ENCODE measurements at regions not wholly inside any gene's neighbourhood (a gene's known extent, or its start where the extent isn't known, plus 50 kb on each side); places are given as distances from the start of the nearest gene placed in this dataset.

DNA sequence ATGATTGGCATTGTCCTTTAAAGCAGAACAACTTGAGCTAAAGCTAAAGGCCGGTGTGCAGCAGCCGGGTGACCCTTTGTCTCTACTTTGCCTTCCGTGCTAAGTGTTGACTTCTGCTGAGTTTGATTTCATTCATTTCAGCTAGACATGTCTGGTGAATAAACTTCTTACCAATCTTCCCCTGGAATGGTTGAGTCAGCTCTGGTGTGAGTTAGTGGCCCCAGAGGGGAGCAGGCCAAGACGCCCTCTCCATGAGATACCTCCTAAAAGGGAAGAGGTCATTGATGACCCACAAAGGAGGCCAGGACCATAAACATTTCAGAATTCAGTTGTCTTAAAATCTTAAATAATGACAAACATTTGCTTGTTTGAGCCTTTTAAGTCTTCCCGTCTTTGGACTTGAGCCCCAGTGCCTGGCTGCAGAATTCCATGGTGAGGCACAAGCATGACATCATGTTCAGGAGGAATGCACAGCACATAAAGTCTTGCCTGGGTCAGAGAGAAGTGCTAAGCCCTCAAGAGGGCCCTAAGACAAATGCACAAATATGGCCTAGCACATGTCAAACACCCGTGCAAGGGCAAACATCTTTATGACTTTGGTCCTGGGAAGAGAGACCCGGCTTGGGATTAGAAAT lies 96.3 kb upstream of the NEDD9 start:
- Mint-ChIP-seq H3K4me1 (ENCODE audit: low read depth) (peaks cover 76% of the 10 kb centered on the region), H3K36me3 (ENCODE audit: low read depth) (peaks cover 69% of the 10 kb centered on the region), H3K4me3 (ENCODE audit: low read depth) (no peak overlapping the region), H3K27me3 (ENCODE audit: low read depth) (no peaks in the 10 kb centered on the region), H3K27ac (peak overlapping the region; percentile 48), H3K9me3 (no peaks in the 10 kb centered on the region)
- intact Hi-C loops (cut with micrococcal nuclease) = no loop called here
- no peak for DNase-seq (ENCODE audit: low spot score)

DNA sequence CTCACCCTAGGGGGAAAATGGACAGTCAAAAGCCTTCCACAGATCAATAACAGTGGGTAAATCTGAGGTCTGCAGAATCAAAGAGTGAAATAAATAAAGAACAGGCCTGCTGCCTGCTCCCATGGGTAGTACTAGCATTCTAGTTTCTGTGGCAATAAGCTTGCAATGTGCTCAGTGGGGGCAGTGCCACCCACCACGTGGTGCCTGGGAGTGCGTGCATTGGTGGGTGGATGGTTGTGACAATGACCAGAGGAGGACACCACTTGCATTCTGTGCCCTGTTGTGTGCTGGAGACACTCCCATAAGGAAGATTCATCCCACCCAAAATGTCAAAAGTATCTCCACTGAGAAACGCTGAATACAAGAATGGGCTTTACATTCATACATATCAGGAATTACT lies 95.5 kb upstream of the NEDD9 start:
- Mint-ChIP-seq H3K27ac (peak overlapping the region; percentile 39), H3K4me1 (ENCODE audit: low read depth) (peaks cover 78% of the 10 kb centered on the region), H3K9me3 (no peaks in the 10 kb centered on the region), H3K27me3 (ENCODE audit: low read depth) (no peaks in the 10 kb centered on the region), H3K4me3 (ENCODE audit: low read depth) (no peak overlapping the region), H3K36me3 (ENCODE audit: low read depth) (peaks cover 63% of the 10 kb centered on the region)
- no peak for DNase-seq (ENCODE audit: low spot score)
- intact Hi-C loops (cut with micrococcal nuclease) = no loop called here

DNA sequence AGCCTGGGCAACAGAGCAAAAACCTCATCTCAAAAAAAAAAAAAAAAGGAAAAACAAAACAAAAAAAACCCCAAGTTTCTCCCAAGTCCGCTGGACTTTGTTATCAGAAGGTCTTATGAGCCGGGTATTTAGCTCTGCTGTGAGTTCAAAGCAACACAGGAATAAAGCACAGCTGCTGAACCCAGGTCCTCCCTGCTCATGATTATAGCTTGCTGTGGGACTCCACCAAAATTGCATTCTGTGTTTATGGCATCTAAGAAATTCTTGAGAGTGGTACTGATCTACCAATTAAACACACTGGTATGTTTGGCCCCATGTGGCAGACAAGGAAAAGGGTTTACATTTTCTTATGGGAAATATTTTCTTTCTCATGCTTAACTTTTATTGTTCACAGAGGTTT lies 93.6 kb upstream of the NEDD9 start:
- Mint-ChIP-seq H3K27me3 (ENCODE audit: low read depth) (no peaks in the 10 kb centered on the region), H3K9me3 (no peaks in the 10 kb centered on the region), H3K4me3 (ENCODE audit: low read depth) (no peak overlapping the region), H3K4me1 (ENCODE audit: low read depth) (peaks cover 74% of the 10 kb centered on the region), H3K36me3 (ENCODE audit: low read depth) (peaks cover 59% of the 10 kb centered on the region), H3K27ac (no peak overlapping the region)
- intact Hi-C loops (cut with micrococcal nuclease) = no loop called here
- no peak for DNase-seq (ENCODE audit: low spot score)

DNA sequence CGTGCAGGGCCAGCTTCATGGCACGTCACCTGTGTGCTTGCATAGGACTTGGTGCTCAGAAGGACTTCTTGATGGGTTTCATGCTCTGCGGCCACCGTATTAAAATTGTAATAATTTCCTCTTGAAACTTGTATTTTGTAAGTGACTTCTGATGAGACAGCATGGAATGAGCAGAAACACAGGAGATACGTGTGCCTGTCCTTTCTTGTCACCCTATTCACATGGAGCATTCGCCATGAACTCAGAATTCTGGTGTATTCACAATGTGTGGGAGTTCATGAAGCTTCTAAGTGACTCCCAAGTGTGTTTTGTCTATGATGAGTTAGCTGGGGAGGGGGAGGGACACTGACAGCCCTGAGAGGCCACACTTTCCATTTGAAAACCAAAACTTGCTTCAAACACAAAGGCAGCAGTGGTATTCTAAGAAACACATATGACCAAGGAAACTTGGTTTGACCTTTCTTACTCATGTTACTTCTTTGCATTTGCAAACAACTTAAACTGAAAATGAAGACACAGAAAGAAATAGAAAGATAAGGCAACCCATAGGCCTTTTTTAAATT lies 92.1 kb upstream of the NEDD9 start:
- Mint-ChIP-seq H3K4me3 (ENCODE audit: low read depth) (peak overlapping the region; percentile 40), H3K36me3 (ENCODE audit: low read depth) (peaks cover 63% of the 10 kb centered on the region)
- intact Hi-C loops (cut with micrococcal nuclease) = loop anchor here (1.0 to 5.0 kb wide), 13 partner anchors 18 to 232 kb away; partner anchors contain the start of genes NEDD9 and SMIM13

DNA sequence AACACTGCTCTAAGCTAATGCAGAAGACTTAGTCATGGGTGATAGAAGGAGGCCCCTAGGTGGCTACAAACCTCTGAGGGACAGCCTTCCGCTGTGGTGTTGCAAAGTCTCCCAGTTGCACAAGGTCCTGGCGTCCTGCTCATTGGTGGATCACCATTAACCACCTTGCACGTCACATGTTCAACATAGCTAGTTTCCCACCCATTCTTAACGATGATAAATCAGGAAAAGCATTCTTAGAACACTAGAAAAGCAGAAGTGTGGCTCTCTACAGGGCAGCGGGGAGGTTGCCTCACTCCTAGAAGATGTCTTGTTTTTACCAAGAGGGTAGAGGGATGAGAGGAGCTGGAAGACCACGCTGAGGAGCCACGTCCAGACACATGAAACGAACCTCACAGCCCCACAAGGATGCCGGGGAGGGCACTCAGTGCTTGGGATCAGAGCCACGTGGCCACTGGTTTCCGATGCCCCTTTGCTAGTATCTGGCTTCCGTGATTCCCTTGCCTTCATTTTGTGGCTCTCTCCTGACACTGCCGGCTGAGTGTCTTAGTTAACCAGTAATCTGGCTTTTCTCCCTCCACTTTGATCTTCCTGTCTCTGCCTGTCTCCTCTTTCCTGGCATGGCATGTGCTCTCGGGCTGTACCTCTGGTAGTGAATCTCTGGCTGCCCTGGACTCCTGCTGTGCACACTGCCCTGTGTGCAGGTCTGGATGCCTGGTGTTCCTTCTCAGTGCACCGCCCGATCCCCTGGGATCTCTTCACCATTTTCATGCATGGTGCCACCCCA lies 91.4 kb upstream of the NEDD9 start:
- Mint-ChIP-seq H3K27me3 (ENCODE audit: low read depth) (no peaks in the 10 kb centered on the region), H3K27ac (peak overlapping the region; percentile 89), H3K36me3 (ENCODE audit: low read depth) (peaks cover 64% of the 10 kb centered on the region), H3K9me3 (no peaks in the 10 kb centered on the region), H3K4me1 (ENCODE audit: low read depth) (peaks cover 68% of the 10 kb centered on the region), H3K4me3 (ENCODE audit: low read depth) (peak overlapping the region; percentile 40)
- DNase-seq (ENCODE audit: low spot score) = no peak
- intact Hi-C loops (cut with micrococcal nuclease) = loop anchor here (1.0 to 5.0 kb wide), 13 partner anchors 18 to 232 kb away; partner anchors contain the start of genes NEDD9 and SMIM13

More for the DNA sequence above, 92.1 kb upstream of the NEDD9 start:
- H3K4me1 Mint-ChIP-seq (ENCODE audit: low read depth) = peaks cover 69% of the 10 kb centered on the region
- H3K9me3 Mint-ChIP-seq = no peaks in the 10 kb centered on the region
- no peaks in the 10 kb centered on the region for H3K27me3 Mint-ChIP-seq (ENCODE audit: low read depth)
- DNase-seq (ENCODE audit: low spot score) = peak; percentile 31
- H3K27ac Mint-ChIP-seq = peak overlapping the region; percentile 89

DNA sequence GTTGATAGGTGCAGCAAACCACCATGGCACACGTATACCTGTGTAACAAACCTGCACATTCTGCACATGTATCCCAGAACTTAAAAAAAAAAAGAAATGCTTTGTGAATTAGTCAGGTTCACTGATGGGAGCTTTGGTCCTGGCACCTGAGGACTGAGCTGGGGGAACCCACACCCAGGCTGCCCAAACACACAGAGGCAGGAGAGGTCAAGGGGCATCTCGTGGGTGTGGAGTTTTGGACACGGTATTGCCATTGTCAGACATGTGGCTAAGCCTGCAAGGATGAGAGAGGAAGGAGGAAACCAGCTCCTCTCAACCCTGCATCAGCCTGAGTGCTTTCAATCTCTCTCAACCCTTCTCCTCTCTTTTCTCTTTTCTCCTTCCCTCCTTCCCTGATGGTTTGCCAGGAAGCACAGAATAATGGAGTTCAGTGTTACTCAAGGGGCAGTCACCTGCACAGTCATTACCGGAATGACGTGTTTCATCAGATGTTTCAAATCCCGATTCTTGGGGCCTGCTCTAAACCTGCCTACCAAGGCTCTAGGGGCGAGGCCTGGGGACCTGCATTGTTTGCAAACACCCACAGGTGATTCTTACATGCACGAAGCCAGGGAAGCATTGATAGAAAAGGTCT lies 89.9 kb upstream of the NEDD9 start:
- Mint-ChIP-seq H3K4me1 (ENCODE audit: low read depth) (peaks cover 67% of the 10 kb centered on the region), H3K27me3 (ENCODE audit: low read depth) (no peaks in the 10 kb centered on the region), H3K27ac (peak overlapping the region; percentile 17), H3K9me3 (no peaks in the 10 kb centered on the region), H3K36me3 (ENCODE audit: low read depth) (peaks cover 64% of the 10 kb centered on the region), H3K4me3 (ENCODE audit: low read depth) (no peak overlapping the region)
- intact Hi-C loops (cut with micrococcal nuclease) = loop anchor here (5.0 kb wide), 3 partner anchors 45 to 230 kb away; partner anchors contain the start of gene SMIM13
- DNase-seq (ENCODE audit: low spot score) = no peak

DNA sequence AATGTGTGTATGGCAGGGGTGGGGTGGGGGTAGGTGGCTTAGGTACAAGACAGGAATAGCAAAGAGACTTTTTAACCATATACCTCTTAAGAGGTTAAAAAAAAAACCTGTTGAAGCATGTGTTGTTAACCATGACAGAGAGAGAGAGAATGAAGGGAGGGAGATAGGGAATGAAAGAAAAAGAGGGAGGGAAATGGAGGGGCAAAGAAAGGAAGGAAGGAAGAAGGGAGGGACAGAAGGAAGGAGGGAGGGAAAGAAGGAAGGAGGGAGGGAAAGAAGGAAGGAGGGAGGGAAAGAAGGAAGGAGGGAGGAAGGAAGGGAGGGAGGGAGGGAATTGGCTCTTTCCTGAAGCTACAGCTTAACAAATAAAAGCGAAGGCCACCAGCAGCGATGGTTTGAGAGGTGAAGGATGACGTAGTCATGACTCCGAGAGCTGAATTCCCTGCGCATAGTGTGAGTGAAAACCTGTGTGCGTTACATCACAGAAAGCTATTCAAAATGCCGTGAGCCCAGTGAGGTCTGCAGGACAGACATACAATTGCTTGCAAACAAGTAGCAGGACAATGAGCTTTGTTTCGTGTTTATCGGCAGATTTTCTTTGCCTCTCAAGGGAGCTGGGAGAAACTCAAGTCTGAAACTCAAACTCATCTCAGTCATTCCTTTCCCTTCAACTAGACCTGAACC lies 88.6 kb upstream of the NEDD9 start:
- H3K27ac Mint-ChIP-seq = peak overlapping the region; percentile 51
- intact Hi-C loops (cut with micrococcal nuclease) = loop anchor here (5.0 kb wide), 3 partner anchors 44 to 229 kb away; partner anchors contain the start of gene SMIM13
- H3K27me3 Mint-ChIP-seq (ENCODE audit: low read depth) = no peaks in the 10 kb centered on the region
- no peak overlapping the region for H3K4me3 Mint-ChIP-seq (ENCODE audit: low read depth)
- H3K9me3 Mint-ChIP-seq = no peaks in the 10 kb centered on the region
- no peak for DNase-seq (ENCODE audit: low spot score)
- H3K4me1 Mint-ChIP-seq (ENCODE audit: low read depth) = peaks cover 63% of the 10 kb centered on the region
- peaks cover 66% of the 10 kb centered on the region for H3K36me3 Mint-ChIP-seq (ENCODE audit: low read depth)

DNA sequence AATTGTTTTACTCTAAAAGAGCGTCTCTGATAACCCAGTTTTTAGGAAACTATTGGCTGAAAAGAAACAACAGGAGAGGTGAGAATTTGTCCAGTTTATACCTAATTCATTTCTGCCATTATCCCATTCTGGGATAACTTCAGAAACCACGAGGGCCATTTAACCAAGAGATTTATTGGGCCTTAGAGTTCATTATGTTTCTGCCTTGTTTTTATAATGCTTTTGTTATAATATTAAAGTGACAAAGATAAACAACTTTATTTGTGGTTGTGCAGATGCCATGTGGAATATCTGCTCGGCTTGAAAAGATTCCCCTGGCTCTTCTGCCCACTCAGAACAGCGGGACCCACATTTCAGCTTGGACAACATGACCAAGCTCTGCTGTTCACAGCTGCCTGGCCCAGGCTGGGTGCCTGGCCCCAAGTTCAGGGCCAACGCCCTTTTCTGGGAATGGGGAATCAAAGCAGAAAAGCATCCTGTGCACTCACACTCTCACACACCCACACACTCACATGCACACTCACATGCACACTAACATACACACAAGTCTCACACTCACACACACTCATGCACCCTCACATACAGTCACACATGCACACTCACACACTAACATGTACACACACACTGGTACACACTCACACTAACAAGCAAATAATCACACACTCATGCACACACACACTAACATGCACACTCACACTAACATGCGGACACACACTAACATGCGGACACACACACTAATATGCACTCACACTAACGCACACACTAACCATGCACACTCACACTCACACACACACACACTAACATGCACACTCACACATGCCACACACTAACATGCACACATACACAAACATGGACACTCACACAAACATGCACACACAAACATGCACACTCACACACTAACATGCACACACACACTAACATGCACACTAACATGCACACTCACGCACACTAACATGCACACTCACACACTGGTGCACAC lies 86.7 kb upstream of the NEDD9 start:
- no peak for DNase-seq (ENCODE audit: low spot score)
- intact Hi-C loops (cut with micrococcal nuclease) = no loop called here
- no peaks in the 10 kb centered on the region for H3K9me3 Mint-ChIP-seq
- H3K27me3 Mint-ChIP-seq (ENCODE audit: low read depth) = no peaks in the 10 kb centered on the region
- H3K4me3 Mint-ChIP-seq (ENCODE audit: low read depth) = no peak overlapping the region
- peaks cover 55% of the 10 kb centered on the region for H3K4me1 Mint-ChIP-seq (ENCODE audit: low read depth)
- peak overlapping the region; percentile 44 for H3K27ac Mint-ChIP-seq
- H3K36me3 Mint-ChIP-seq (ENCODE audit: low read depth) = peaks cover 72% of the 10 kb centered on the region

DNA sequence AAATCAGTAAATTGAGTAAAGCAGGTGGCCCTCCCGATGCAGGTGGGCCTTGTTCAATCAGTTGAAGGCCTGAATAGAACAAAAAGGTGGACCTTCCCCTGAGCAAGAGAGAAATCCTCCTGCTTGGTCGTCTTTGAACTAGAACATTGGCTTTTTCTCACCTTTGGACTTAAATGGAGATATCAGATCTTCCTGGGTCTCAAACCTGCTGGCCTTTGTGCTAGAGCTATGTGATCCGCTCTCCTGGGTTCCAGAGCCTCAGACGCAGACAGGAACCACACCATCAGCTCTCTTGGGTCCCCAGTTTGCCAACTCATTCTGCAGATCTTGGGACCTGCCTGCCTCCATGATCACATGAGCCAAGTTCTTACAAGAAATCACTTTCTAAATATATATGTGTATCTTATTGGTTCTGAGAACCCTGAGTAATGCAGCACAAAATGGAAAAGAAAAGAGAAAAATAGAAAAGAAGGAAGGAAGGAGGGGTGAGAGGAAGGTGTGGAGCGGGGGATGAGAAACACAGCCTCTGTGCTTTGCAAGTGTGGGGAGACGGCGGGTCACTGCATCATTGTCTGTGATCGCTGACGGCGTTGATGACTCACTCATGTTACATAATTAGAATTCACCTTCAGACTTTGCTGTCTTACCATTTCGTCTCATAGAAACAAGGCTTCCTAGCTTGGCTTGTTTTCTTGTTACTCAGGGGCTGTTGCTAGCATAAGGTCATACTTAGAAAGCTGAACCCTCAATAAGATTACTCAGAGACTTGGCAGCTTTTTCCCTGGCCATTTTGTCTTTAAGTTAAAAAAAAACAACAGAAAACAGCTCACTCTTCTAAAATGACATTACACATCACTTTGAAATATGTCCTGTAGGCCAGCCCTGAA lies 85.7 kb upstream of the NEDD9 start:
- Mint-ChIP-seq H3K27me3 (ENCODE audit: low read depth) (no peaks in the 10 kb centered on the region), H3K27ac (peak overlapping the region; percentile 56), H3K9me3 (peaks cover 4% of the 10 kb centered on the region), H3K4me3 (ENCODE audit: low read depth) (no peak overlapping the region), H3K36me3 (ENCODE audit: low read depth) (peaks cover 76% of the 10 kb centered on the region), H3K4me1 (ENCODE audit: low read depth) (peaks cover 46% of the 10 kb centered on the region)
- intact Hi-C loops (cut with micrococcal nuclease) = no loop called here
- no peak for DNase-seq (ENCODE audit: low spot score)

DNA sequence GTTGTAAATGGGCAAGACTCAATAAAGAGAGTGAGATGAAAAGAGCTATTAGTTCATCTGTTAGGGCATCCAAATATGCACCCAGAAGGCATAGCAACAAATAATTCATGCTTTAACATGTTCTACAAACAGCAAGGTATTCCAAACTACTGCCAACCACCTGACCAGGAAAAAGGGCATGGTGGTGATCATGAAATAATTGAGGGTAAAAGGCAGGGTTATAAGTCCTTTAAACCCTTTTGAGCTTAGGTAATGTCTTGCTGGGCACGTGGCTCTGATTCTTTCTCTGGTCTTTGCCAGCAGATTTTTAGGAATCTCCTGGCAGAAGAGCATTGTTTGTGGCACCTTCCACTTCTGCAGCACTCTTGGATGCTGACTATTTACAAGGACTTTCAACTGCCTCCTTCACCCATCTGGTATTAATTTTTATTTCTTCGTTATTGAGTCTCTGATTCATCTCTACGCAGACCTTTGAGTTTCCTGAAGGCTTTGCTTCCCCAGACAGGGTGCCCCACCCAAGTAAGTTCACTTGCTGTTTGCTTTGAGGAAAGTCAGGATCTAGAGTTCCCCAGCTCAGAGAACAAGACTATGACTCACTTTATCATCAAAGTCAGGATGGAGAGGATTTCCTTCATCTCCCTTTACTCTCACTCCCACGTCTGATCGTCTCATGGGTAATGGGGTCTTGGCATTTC lies 83.4 kb upstream of the NEDD9 start:
- DNase-seq (ENCODE audit: low spot score) = no peak
- Mint-ChIP-seq H3K27me3 (ENCODE audit: low read depth) (no peaks in the 10 kb centered on the region), H3K4me3 (ENCODE audit: low read depth) (no peak overlapping the region), H3K4me1 (ENCODE audit: low read depth) (peaks cover 38% of the 10 kb centered on the region), H3K36me3 (ENCODE audit: low read depth) (peaks cover 75% of the 10 kb centered on the region), H3K9me3 (peaks cover 7% of the 10 kb centered on the region), H3K27ac (no peak overlapping the region)
- intact Hi-C loops (cut with micrococcal nuclease) = no loop called here
